GM21576 (cell line): ENCODE measurements at regions not wholly inside any gene's neighbourhood (a gene's known extent, or its start where the extent isn't known, plus 50 kb on each side); places are given as distances from the start of the nearest gene placed in this dataset.

Source experiments
- ATAC-seq: cut with Tn5 transposase; IDR thresholded peaks from one replicate; pipeline ENCODE4 v1.9.1; 2021; ENCODE audit warnings: mild to moderate bottlenecking, moderate library complexity; ENCODE audit not compliant: unreplicated experiment

DNA sequence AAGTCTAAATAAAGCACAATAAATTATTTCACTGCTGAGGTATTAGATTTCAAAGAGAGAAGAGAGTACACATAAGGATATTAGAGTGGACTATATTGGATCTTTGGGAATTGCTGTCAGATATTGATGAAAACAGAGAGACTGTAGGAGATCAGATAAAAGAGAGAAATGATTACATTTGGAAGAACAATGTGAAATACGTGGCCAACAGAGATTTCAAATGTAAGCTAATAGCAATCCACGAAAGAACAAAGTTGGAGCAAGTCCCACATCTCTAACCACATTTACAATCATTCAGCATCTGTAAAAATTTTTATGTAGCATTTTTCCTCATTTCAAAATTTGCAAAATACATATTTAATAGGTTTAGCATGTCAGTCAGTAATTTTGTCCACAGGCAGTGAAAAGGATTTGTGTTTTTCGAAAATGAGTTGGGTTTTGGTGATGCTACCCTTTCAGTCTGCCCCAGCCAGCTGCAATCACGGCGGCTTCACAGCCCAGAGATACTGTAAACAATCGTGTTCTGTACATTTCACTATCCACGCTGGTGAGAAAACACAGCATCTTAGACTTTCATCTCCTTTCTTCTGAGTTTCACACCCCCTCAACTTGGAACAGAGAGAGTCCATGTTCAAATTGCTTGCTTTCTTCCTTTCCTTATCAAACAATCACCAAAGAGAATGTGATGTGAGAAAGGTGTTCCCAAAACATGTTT, 209.1 kb upstream of the LYPLAL1 start:
- ATAC-seq: no peak

- no peak for ATAC-seq
Measured at GRCh38 chr1:218965821-218966220, 207.9 kb upstream of the LYPLAL1 start.

GRCh38 chr1:218967254-218967653, 206.4 kb upstream of the LYPLAL1 start:
- no peak for ATAC-seq

- no peak for ATAC-seq
Measured at GRCh38 chr1:218967836-218968235, 205.8 kb upstream of the LYPLAL1 start.

- ATAC-seq: no peak
Measured at GRCh38 chr1:218969006-218969405, 204.7 kb upstream of the LYPLAL1 start.

- ATAC-seq: no peak
Measured at GRCh38 chr1:218970397-218970990, 203.2 kb upstream of the LYPLAL1 start.

- ATAC-seq: no peak
Measured at GRCh38 chr1:218971156-218971555, 202.5 kb upstream of the LYPLAL1 start.

DNA sequence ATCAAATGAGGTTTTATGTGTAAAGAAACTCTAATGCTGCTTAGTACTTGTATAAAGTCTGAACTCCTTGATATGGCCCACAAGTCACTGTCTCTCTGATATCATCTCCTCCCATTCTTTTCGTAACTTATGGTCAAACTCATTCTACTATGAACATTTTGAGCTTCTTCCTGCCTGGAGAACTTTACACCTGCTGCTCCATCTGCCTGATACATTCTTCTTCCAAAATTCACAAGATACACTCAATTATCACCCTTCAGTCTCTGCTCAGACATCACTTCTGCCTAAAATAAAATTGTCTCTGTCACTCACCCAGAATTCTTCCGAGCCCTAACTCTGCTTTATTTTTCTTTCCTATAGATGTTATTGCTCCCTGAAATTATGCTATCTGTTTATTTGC, 192.8 kb upstream of the LYPLAL1 start:
- ATAC-seq: no peak

- ATAC-seq: no peak
Measured at GRCh38 chr1:218982482-218982881, 191.2 kb upstream of the LYPLAL1 start.

DNA sequence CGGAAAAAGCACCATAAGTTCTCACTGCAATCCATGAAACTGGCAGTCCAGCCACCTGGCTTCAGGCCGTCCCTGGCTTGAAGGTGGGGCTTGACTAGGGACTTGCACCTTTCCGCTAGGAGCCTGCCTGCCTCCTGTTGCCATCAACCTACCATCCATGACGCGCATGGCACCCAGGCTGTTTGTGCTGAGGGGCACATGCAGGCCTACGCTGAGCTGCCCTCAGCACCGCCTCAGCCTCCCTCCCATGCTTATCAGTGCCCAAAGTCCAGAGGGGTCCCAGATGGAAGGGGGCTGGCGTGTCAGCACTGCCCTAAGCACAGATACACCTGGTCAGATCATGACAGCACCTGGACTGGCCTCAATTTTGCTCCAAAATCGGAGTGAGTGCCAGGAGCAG, 190.2 kb upstream of the LYPLAL1 start:
- no peak for ATAC-seq

DNA sequence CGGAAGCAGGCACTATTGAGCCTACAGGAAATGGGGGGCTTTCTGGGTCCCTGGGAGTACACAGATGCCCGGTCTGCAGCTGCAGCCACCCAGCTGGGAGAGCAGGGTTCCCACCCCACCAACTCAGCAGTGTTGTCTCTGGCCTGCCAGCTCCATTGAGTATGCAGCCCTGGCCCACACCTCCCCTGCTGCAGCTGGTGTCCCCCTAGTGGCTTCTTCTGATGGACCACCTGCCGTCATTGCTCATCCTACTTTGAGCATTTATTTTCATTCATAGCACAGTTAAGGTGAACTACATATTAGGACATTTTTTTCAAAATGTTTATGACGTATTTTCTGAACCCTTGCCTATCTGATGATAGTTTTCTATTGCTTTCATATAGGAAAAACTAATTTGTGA, 189.8 kb upstream of the LYPLAL1 start:
- no peak for ATAC-seq

DNA sequence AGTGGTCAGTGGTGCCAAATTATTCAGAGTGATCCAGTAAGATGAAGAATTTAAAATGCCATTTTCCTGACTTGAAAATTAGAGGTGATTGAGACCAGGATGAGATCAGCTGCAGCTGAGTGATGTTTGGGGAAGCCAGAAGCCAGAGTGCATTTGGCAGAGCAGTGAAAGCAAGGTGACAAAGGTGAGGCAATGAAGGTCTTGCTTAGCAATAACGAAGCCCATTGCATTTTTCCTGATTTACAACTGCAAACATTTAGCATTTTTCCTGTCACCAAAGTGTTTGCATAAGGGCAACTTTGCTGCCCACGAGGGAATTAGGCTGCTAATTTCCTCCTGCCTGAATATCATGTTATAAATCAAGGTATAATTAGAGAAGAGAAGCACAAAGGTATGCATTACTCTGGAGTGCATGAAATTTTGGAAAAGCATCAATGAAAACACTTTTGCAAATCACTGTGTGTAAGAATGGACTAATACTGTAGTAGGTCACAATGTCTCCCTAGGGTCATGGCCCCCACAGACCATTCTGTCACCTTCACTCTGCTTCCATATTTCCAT, 188.2 kb upstream of the LYPLAL1 start:
- ATAC-seq: no peak

DNA sequence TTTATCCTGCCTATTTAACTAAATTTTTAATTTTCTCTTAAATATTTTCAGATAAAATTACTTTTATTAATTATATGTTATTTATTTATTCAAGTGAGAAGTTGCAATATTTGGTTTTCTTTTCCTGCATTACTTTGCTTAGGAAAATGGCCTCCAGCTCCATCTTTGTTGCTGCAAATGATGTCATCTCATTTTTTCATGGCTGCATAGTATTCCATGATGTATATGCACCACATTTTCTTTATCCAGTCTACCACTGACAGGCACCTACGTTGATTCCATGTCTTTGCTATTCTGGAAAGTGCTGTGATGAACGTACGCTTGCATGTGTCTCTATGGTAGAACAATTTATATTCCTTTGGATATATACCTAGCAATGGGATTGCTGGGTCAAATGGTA, 186.9 kb upstream of the LYPLAL1 start:
- no peak for ATAC-seq

- no peak for ATAC-seq
Measured at GRCh38 chr1:218990019-218990418, 183.7 kb upstream of the LYPLAL1 start.

DNA sequence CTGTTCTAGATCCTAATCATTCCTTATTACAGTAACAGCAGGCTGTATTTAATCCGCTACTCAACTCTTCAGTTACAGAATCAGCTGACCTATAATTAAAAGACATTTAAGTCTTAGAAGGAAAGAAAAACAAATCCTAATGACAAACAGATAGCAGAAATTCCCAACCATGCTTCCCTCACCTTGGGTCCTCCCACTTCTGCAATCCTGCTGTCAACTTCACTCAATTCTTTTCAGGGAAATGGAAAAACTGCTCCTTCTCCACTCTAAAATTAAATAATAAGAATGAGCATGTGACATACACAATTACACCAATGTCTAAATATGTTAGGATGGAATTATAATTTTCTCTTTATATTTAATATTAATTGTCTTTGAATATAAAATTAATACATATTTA, 182.6 kb upstream of the LYPLAL1 start:
- no peak for ATAC-seq

DNA sequence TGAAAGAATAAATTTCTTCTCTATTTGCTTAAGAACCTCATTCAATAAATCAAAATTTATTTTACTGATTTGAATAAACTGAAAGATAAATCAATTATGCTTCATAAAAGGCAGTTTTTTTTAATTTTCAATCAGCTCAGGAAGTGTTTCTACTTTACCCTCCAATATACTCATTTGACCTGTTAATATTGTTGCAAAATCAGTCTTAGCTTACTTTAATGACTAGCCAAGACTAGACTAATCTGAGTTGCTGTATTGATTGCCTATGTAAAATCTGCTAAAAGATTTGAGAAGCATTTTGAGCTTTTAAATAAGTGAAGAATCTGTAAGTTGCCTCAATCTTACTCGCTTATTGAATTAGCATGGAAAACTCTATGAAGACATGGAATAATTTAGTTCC, 179.1 kb upstream of the LYPLAL1 start:
- ATAC-seq: no peak

GRCh38 chr1:218995091-218995665, 178.5 kb upstream of the LYPLAL1 start:
- no peak for ATAC-seq

DNA sequence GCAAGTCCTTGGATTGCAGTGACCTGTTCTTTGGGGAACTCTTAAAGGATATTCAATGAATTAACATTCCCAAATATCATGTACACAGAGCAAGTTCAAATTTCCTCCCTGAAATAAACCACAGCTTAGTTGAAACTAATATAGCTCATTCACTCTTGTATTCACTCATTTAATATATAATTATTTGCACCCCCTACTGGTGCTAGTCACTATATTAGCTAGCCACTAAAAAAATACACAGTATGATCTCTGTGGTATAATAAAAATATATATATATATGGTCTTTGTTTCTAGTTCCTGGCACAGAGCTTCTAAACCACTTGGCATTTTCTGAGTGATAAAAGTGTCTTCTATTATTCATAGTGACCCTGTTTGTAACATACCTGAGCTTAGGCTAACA, 177.3 kb upstream of the LYPLAL1 start:
- no peak for ATAC-seq

DNA sequence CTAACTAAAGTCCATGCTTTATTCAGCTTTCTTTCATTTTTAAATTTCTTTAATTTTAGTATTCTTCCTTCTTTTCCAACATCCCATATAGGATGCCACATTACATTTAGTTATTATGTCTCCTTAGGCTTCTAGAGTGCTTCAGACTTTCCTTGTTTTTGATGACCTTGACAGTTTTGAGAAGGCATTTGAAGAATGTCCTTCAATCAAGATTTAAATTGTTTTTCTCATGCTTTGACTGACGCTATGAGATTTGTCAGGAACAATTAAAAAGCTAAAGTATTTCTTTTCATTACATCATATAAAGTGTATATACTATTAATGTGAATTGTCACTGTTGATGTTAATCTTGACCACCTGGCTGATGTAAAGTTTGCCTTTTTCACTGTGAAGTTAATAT, 173.7 kb upstream of the LYPLAL1 start:
- no peak for ATAC-seq

DNA sequence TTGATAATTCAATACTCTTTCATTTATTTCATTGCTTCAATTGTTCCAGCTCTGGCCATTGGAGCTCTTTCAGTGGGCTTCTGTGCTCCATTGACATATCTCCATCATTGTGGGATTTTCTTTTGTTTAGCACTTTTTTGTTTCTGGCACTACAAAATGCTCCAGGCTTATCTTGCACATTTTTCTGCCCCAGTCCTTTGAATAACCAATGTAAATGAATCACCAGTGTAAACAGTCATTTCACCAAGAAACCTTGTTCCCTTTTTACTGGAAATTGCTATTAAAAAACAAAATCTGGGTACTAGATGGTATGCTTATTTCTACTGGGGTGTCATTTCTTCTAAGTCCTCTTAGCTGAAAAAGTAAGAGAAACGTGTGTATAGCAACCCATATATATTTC, 173.0 kb upstream of the LYPLAL1 start:
- no peak for ATAC-seq

GRCh38 chr1:219010720-219011119, 163.0 kb upstream of the LYPLAL1 start:
- peak; percentile 36 for ATAC-seq

- no peak for ATAC-seq
Measured at GRCh38 chr1:219020386-219020785, 153.3 kb upstream of the LYPLAL1 start.
